HL-60 (cell line): ENCODE measurements at regions not wholly inside any gene's neighbourhood (a gene's known extent, or its start where the extent isn't known, plus 50 kb on each side); places are given as distances from the start of the nearest gene placed in this dataset.
"Not testable (repeated sequence)": the region's sequence is repeated elsewhere in the genome, so short reads cannot be mapped to it uniquely, and the experiment has no call there.

Experiments used
- DNase-seq, 2 experiments: peaks; one replicate each; pipeline ENCODE4 v3.0.0-alpha.2; 2010 to 2020; ENCODE audit warnings: low read depth in 1 of 2, low spot score in 1 of 2
- H3K27ac ChIP-seq: fragments of 250-450 bp; sonication (Bioruptor Pico); replicated peaks from 2 replicates; pipeline ENCODE4 v1.5.1; 2020; ENCODE audit warnings: mild to moderate bottlenecking, moderate library complexity
- H3K27me3 ChIP-seq: fragments of 250-450 bp; sonication (Bioruptor Pico); 2 replicates; pipeline ENCODE4 v1.5.1; 2021; ENCODE audit warnings: mild to moderate bottlenecking, moderate library complexity; ENCODE audit not compliant: insufficient read depth, poor library complexity, severe bottlenecking
- H3K4me3 ChIP-seq: replicated peaks from 2 replicates; pipeline ENCODE4 v1.5.1; 2011; ENCODE audit warnings: mild to moderate bottlenecking, control low read depth, low read length; ENCODE audit not compliant: insufficient read depth
- GABPA ChIP-seq: IDR thresholded peaks from 2 replicates; pipeline ENCODE4 v1.6.1; 2012; ENCODE audit warnings: low read depth
- POLR2AphosphoS5 ChIP-seq: IDR thresholded peaks from 2 replicates; pipeline ENCODE4 v1.6.1; 2012; ENCODE audit warnings: low read depth
- SPI1 ChIP-seq: IDR thresholded peaks from 2 replicates; pipeline ENCODE4 v1.6.1; 2012; ENCODE audit warnings: low read depth, mild to moderate bottlenecking, borderline replicate concordance
- TF ChIP-seq, protein P1 (sequence below): IDR thresholded peaks from 2 replicates; pipeline ENCODE4 v1.6.1; 2012; ENCODE audit warnings: low read depth; ENCODE audit not compliant: insufficient replicate concordance
- TF ChIP-seq, protein P2 (sequence below): IDR thresholded peaks from one replicate; pipeline ENCODE4 v1.5.1; 2011; ENCODE audit warnings: low read length, control low read depth, inconsistent platforms; ENCODE audit not compliant: insufficient read depth

DNA sequence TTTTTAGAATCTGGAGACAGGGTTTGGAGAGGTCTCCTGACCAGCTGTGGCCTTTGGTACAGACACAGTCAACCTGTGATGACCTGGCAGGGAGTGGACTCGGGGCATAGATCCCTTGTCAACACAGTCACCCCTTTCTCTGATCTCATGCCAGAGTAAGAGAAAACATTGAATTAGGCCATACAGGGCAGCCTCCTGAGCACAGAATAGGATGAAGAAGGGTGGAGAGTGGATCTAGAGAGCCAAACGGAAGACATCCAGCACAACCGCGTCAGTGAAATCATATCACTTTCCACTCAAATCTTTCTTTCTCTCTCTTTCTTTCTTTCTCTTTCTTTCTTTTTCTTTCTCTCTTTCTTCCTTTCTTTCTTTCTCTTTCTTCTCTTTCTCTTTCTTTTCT lies 145.9 kb upstream of the TBX3 start:
- H3K4me3 ChIP-seq: no peak overlapping the region
- DNase-seq: no peak
- TF ChIP-seq, protein P1, sequence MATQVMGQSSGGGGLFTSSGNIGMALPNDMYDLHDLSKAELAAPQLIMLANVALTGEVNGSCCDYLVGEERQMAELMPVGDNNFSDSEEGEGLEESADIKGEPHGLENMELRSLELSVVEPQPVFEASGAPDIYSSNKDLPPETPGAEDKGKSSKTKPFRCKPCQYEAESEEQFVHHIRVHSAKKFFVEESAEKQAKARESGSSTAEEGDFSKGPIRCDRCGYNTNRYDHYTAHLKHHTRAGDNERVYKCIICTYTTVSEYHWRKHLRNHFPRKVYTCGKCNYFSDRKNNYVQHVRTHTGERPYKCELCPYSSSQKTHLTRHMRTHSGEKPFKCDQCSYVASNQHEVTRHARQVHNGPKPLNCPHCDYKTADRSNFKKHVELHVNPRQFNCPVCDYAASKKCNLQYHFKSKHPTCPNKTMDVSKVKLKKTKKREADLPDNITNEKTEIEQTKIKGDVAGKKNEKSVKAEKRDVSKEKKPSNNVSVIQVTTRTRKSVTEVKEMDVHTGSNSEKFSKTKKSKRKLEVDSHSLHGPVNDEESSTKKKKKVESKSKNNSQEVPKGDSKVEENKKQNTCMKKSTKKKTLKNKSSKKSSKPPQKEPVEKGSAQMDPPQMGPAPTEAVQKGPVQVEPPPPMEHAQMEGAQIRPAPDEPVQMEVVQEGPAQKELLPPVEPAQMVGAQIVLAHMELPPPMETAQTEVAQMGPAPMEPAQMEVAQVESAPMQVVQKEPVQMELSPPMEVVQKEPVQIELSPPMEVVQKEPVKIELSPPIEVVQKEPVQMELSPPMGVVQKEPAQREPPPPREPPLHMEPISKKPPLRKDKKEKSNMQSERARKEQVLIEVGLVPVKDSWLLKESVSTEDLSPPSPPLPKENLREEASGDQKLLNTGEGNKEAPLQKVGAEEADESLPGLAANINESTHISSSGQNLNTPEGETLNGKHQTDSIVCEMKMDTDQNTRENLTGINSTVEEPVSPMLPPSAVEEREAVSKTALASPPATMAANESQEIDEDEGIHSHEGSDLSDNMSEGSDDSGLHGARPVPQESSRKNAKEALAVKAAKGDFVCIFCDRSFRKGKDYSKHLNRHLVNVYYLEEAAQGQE: no peak
- TF ChIP-seq, protein P2, sequence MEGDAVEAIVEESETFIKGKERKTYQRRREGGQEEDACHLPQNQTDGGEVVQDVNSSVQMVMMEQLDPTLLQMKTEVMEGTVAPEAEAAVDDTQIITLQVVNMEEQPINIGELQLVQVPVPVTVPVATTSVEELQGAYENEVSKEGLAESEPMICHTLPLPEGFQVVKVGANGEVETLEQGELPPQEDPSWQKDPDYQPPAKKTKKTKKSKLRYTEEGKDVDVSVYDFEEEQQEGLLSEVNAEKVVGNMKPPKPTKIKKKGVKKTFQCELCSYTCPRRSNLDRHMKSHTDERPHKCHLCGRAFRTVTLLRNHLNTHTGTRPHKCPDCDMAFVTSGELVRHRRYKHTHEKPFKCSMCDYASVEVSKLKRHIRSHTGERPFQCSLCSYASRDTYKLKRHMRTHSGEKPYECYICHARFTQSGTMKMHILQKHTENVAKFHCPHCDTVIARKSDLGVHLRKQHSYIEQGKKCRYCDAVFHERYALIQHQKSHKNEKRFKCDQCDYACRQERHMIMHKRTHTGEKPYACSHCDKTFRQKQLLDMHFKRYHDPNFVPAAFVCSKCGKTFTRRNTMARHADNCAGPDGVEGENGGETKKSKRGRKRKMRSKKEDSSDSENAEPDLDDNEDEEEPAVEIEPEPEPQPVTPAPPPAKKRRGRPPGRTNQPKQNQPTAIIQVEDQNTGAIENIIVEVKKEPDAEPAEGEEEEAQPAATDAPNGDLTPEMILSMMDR: no peak
- H3K27ac ChIP-seq: no peak overlapping the region
- H3K27me3 ChIP-seq: no peaks in the 10 kb centered on the region

DNA sequence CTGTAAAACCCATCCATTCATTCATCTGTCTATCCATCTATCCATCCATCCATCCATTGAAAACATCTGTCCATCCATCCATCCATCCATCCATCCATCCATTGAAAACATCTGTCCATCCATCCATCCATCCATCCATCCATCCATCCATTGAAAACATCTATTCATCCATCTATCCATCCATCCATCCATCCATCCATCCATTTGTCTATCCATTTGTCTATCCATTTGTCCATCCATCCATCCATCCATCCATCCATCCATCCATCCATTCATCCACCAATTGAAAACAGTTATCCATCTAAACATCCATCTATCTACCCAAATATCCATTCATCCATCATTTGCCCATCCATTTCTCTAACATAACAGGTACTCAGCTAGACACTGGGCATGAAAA lies 145.3 kb upstream of the TBX3 start:
- not testable (repeated sequence) for H3K27ac ChIP-seq, H3K4me3 ChIP-seq, DNase-seq, H3K27me3 ChIP-seq

DNA sequence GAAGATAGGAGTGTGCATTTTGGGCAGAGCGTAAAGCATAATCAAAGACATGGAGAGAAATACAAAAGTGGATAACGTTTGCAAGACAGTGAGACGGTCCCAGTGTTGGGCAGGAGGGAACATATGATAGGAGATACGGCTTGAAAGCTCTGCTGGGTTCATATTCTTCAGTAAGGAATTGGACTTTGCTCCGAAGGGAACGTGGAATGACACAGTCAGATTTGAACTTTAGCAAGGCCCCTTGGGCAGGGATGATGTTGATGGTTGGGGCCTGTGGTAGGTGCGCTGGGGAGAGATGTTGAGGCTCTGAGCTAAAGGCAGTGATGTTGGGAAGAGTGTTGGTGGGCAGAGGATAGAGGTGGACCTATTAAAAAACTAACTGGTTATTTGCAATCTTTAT lies 143.5 kb upstream of the TBX3 start:
- DNase-seq: no peak
- Histone ChIP-seq H3K4me3 (no peak overlapping the region), H3K27me3 (no peaks in the 10 kb centered on the region), H3K27ac (no peak overlapping the region)
- TF ChIP-seq, protein P1: no peak
- TF ChIP-seq POLR2AphosphoS5: no peak
- TF ChIP-seq SPI1: no peak
- TF ChIP-seq, protein P2: no peak
- TF ChIP-seq GABPA: no peak

DNA sequence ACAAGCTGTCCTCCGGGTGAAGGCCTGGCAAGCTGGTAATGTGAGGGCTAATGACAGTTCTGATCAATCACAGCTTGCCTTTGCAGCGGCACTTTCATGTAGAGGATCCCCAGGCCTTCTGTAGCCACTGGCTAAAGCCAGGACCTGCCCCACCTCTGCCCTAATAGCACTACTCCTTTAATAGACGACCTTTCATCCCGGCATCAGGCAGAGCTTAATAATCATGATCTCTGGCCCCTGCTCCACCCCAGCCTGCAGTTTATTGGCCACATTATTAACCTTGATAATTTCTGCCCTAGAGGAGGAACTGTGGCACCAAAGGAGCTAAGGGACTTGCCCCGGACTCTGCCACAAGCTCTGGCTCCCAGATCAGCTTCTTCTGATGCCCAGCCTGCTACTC lies 142.3 kb upstream of the TBX3 start:
- DNase-seq: no peak
- no peak for TF ChIP-seq GABPA
- TF ChIP-seq, protein P1: no peak
- no peak for TF ChIP-seq POLR2AphosphoS5
- TF ChIP-seq SPI1: no peak
- TF ChIP-seq, protein P2: no peak

More for the DNA sequence above, 142.3 kb upstream of the TBX3 start:
- no peak overlapping the region for H3K4me3 ChIP-seq
- H3K27ac ChIP-seq: no peak overlapping the region
- H3K27me3 ChIP-seq: no peaks in the 10 kb centered on the region
